GM12875 (cell line): ENCODE measurements at regions not wholly inside any gene's neighbourhood (a gene's known extent, or its start where the extent isn't known, plus 50 kb on each side); places are given as distances from the start of the nearest gene placed in this dataset.

Experiments used
- H3K4me3 ChIP-seq: one replicate; pipeline ENCODE4 v1.5.1; 2011; ENCODE audit warnings: low read depth, low read length, control low read depth
- TF ChIP-seq, protein P1 (sequence below): IDR thresholded peaks from 2 replicates; pipeline ENCODE4 v1.5.1; 2011; ENCODE audit warnings: low read depth, mild to moderate bottlenecking, control low read depth, inconsistent platforms, low read length, moderate library complexity, borderline replicate concordance; ENCODE audit not compliant: insufficient read depth

DNA sequence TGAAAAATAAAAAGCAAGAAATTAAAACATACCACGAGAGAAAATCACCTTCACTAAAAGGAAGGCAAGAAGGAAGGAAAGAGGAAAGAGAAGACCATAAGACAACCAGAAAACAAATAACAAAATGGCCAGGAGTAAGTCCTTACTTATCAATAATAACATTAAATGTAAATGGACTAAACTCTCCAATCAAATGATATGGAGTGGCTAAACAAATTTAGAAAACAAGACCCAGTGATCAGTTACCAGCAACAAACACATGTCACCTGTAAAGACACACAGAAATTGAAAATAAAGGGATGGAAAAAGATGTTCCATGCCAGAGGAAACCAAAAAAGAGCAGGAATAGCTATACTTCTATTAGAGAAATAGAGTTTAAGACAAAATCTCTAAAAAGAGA, 85.0 kb upstream of the SLC38A4 start:
- TF ChIP-seq, protein P1, sequence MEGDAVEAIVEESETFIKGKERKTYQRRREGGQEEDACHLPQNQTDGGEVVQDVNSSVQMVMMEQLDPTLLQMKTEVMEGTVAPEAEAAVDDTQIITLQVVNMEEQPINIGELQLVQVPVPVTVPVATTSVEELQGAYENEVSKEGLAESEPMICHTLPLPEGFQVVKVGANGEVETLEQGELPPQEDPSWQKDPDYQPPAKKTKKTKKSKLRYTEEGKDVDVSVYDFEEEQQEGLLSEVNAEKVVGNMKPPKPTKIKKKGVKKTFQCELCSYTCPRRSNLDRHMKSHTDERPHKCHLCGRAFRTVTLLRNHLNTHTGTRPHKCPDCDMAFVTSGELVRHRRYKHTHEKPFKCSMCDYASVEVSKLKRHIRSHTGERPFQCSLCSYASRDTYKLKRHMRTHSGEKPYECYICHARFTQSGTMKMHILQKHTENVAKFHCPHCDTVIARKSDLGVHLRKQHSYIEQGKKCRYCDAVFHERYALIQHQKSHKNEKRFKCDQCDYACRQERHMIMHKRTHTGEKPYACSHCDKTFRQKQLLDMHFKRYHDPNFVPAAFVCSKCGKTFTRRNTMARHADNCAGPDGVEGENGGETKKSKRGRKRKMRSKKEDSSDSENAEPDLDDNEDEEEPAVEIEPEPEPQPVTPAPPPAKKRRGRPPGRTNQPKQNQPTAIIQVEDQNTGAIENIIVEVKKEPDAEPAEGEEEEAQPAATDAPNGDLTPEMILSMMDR: no peak

DNA sequence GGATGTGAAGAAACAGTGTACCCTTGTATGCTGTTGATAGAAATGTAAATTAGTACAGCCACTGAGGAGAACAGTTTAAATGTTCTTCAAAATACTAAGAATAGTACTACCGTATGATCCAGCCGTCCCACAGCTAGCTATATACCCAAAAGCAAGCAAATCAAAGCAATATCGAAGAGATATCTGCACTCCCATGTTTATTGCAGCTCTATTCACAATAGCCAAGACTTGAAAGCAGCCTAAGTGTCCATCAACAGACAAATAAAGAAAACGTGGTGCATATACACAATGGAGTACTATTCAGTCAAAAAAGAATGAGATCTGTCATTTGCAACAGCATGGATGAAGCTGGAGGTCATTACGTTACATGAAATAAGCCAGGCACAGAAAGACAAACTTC, 88.5 kb upstream of the SLC38A4 start:
- TF ChIP-seq, protein P1: no peak
- no peak overlapping the region for H3K4me3 ChIP-seq

More for the DNA sequence above, 85.0 kb upstream of the SLC38A4 start:
- H3K4me3 ChIP-seq: no peak overlapping the region

DNA sequence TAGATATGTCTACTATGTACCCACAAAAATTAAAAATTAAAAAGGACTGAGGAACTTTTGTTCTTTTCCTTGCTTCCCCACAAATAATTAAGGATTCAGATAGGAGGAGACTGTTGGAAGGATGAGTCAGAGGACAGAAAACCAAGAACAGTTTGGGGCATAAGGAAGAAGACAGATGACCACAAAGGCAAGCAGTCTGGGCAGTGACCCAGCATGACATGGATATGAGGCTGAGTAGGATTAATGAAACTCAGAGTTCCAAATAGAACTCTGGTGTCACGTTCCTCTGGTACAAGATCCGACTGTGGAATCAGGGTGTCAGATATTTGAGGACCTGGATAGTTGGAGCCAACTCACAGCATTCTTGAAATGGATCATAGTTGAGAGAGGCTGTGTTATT, 89.3 kb upstream of the SLC38A4 start:
- no peak overlapping the region for H3K4me3 ChIP-seq

DNA sequence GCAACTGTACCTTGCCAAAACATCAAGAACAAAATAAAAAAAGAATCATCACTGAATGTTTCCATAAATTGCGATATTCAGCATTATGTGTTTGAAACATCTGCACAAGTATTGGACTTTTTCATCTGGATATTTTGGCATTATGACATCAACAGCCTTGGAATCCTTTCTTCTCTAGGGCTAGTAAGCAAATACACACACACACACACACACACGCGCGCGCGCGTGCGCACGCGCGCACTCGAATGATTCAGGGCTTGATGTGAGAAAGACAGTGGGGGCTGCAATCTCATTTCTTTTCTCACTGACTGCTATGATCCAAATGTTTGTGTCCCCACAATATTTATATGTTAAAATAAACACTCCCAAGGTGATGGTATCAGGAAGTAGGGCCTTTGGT, 90.0 kb upstream of the SLC38A4 start:
- TF ChIP-seq, protein P1: no peak
- H3K4me3 ChIP-seq: no peak overlapping the region

More for the DNA sequence above, 89.3 kb upstream of the SLC38A4 start:
- TF ChIP-seq, protein P1: no peak

DNA sequence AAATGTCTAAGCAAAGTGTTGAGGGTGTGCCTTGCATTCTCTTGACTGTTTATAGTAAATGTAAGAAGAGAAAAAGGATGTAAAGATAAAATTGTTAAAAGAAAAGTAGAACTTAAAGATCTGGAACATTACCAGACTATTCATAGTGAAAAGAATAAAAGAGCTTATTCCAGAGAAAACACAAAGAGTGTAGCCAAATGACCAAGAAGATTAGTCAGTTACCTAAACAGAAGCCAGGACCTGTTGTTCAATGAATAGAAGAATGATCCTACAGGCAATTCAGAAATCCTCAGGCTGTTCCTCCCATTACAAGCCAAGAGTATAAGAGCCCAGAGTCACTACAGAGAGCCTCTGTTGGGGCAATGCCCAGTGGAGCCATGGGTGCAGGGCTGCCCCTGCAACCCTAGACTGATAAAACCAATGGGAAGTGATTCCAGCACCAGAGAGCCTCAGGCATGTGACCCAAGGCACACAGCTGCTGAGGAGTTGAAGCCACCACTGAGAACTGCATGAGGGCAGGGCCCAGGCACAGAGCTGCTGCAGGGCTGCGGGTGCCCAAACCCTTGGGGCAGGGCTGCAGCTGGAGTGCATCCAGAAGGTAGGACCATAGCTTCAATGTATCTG, 91.1 kb upstream of the SLC38A4 start:
- H3K4me3 ChIP-seq: no peak overlapping the region
- TF ChIP-seq, protein P1: no peak

DNA sequence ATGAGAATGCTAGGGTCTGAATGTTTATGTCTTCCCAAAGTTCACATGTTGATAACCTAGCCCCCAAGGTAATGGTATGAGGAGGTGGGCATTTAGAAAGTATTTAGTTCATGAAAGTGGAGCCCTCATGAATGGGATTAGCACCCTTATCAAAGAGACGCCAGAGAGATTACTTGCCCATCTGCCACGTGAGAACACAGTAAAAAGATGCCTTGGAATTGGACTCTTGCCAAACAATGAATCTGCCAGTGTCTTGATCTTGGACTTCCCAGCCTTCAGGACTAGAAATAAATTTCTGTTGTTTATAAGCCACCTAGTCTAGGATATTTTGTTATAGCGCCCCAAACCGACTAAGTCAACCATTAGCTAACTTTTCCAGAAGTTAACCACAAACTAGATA, 92.0 kb upstream of the SLC38A4 start:
- TF ChIP-seq, protein P1: no peak

DNA sequence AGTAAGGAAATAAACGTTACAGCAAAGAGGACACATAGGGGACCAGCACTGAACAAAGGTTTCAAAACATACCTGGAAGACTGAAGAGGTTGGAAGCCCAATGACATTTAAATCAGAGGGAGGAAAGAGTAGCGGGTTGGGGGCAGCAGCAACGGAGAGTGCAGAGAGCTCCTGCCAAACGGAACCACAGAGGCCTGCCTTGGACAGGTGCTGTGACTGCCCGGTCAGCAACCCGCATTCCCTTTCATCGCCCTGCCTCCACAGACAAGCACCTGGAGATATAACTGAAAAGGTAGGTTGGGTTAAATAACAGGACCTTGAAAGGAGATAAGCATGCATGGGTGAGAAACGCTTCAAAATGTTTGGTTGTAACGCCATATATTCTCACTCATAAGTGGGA, 92.8 kb upstream of the SLC38A4 start:
- TF ChIP-seq, protein P1: no peak
- H3K4me3 ChIP-seq: no peak overlapping the region

More for the DNA sequence above, 92.0 kb upstream of the SLC38A4 start:
- no peak overlapping the region for H3K4me3 ChIP-seq
